GM12878 (cell line): ENCODE measurements at regions not wholly inside any gene's neighbourhood (a gene's known extent, or its start where the extent isn't known, plus 50 kb on each side); places are given as distances from the start of the nearest gene placed in this dataset.

Experiments used
- BHLHE40 ChIP-seq, 2 experiments: fragments of 450-650 bp in 1 of 2; IDR thresholded peaks; 2 replicates each; pipeline ENCODE4 v1.6.1; 2011 to 2017; ENCODE audit warnings: low read depth in 2 of 2, borderline replicate concordance in 1 of 2, improper control_type of control experiment in 1 of 2, low read length in 1 of 2, mild to moderate bottlenecking in 1 of 2
- BMI1 ChIP-seq: fragments of 450-650 bp; IDR thresholded peaks from 2 replicates; pipeline ENCODE4 v1.6.1; 2016; ENCODE audit warnings: mild to moderate bottlenecking, moderate library complexity, borderline replicate concordance
- CHD2 ChIP-seq: IDR thresholded peaks from 2 replicates; pipeline ENCODE4 v1.6.1; 2011; ENCODE audit warnings: low read depth, low read length, improper control_type of control experiment, borderline replicate concordance
- CREB1 ChIP-seq: IDR thresholded peaks from 2 replicates; pipeline ENCODE4 v1.6.1; 2012; ENCODE audit warnings: low read depth, mild to moderate bottlenecking, inconsistent platforms
- CTCF ChIP-seq, 3 experiments: IDR thresholded peaks in 2 of 3; conservative IDR thresholded peaks in 1 of 3; 2 replicates each; pipeline ENCODE4 v1.5.1; 2011; ENCODE audit warnings: low read depth in 3 of 3, low read length in 3 of 3, mild to moderate bottlenecking in 3 of 3, control low read depth in 2 of 3, moderate library complexity in 2 of 3, inconsistent platforms in 1 of 3, mixed read lengths in 1 of 3; ENCODE audit not compliant: control insufficient read depth in 2 of 3, insufficient read depth in 1 of 3; ENCODE audit errors: extremely low read depth in 1 of 3
- CUX1 ChIP-seq: IDR thresholded peaks from 2 replicates; pipeline ENCODE4 v1.6.1; 2012; ENCODE audit warnings: improper control_type of control experiment, low read depth, low read length; ENCODE audit not compliant: insufficient replicate concordance
- POLR2A ChIP-seq: IDR thresholded peaks from 2 replicates; pipeline ENCODE4 v1.6.1; 2011; ENCODE audit warnings: low read depth, mild to moderate bottlenecking, low read length
- POLR2AphosphoS5 ChIP-seq: IDR thresholded peaks from 2 replicates; pipeline ENCODE4 v1.6.1; 2011; ENCODE audit warnings: mild to moderate bottlenecking, low read length, inconsistent platforms
- RAD21 ChIP-seq: IDR thresholded peaks from 2 replicates; pipeline ENCODE4 v1.6.1; 2011; ENCODE audit warnings: mild to moderate bottlenecking, low read depth, low read length, moderate library complexity; ENCODE audit not compliant: insufficient read depth
- RELA ChIP-seq: fragments of 450-650 bp; IDR thresholded peaks from 2 replicates; pipeline ENCODE4 v1.8.0; 2014; ENCODE audit warnings: borderline replicate concordance; ENCODE audit not compliant: partially characterized antibody
- SIN3A ChIP-seq: IDR thresholded peaks from 2 replicates; pipeline ENCODE4 v1.6.1; 2012; ENCODE audit warnings: low read depth, low read length, improper control_type of control experiment
- SKIL ChIP-seq: fragments of 450-650 bp; IDR thresholded peaks from 2 replicates; pipeline ENCODE4 v1.6.1; 2017; ENCODE audit warnings: mild to moderate bottlenecking, low read depth, inconsistent platforms; ENCODE audit not compliant: poor library complexity, severe bottlenecking
- SP1 ChIP-seq: IDR thresholded peaks from one replicate; pipeline ENCODE4 v1.6.1; 2011; ENCODE audit warnings: low read depth, low read length
- TCF7 ChIP-seq: IDR thresholded peaks from 2 replicates; pipeline ENCODE4 v1.6.1; 2014; ENCODE audit warnings: antibody characterized with exemption, borderline replicate concordance

GRCh38 chr9:107898761-107899160 is 409.2 kb upstream of the KLF4 start:
- TF ChIP-seq RAD21 (no peak), RELA (no peak), SKIL (no peak), CTCF (IDR thresholded peaks at IDR 0.05 in 2 of 3, conservative IDR thresholded peaks at IDR 0.05 in 1 of 3; ENCODE audit: control insufficient read depth in 2 of 3, extremely low read depth in 1 of 3, insufficient read depth in 1 of 3, low read depth in 3 of 3, low read length in 3 of 3) (no peak), CREB1 (no peak), BHLHE40 (IDR thresholded peaks at IDR 0.05; ENCODE audit: borderline replicate concordance in 1 of 2, low read depth in 2 of 2, low read length in 1 of 2) (no peak), TCF7 (no peak), BMI1 (no peak), CHD2 (no peak), SIN3A (no peak), POLR2A (no peak), SP1 (no peak), CUX1 (no peak), POLR2AphosphoS5 (no peak)
